ENCODE measurements at regions not wholly inside any gene's neighbourhood (a gene's known extent, or its start where the extent isn't known, plus 50 kb on each side); places are given as distances from the start of the nearest gene placed in this dataset.
A peak's percentile ranks its signal among the peaks of the same experiment; 100 is the strongest.

DNA sequence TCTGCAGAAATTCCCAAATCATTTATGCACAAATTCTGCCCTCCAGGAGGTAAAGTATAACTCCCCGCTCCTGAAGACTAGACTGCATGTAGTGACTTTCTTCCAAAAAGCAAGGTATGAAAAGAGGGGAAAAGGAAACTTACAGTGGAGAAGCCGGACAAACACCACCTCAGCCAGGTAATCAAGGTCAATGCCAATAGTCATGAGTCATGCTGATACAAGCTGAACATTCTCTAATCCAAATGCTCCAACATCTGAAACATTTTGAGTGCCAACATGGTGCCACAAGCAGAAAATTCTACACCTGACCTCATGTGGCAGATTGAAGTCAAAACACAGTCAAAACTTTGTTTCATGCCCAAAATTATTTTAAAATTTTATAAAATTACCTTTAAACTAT is 165.6 kb downstream of the FOXA2 start:
- DNase-seq (ENCODE audit: low spot score) (peak; percentile 43), ATAC-seq (no peak), FAIRE-seq (no peak)
- CTCF ChIA-PET (ENCODE audit: low intra/inter-chr PET ratio, low total read pairs), result no interaction called here
- TF ChIP-seq ZMYM2 (CRISPR knock-in tag; IDR thresholded peaks at IDR 0.05) (no peak), SP5 (CRISPR knock-in tag; IDR thresholded peaks at IDR 0.05; ENCODE audit: borderline replicate concordance, low read depth) (no peak), FOSL2 (CRISPR knock-in tag; IDR thresholded peaks at IDR 0.05) (peak; percentile 87), NFE2L2 (IDR thresholded peaks at IDR 0.05; ENCODE audit: low read length) (peak; percentile 59), JUNB (CRISPR knock-in tag; IDR thresholded peaks at IDR 0.05; ENCODE audit: borderline replicate concordance) (0 out of 2 replicates have a peak, but pooled peaks have one; percentile 16)
- TF ChIP-seq, protein P1, sequence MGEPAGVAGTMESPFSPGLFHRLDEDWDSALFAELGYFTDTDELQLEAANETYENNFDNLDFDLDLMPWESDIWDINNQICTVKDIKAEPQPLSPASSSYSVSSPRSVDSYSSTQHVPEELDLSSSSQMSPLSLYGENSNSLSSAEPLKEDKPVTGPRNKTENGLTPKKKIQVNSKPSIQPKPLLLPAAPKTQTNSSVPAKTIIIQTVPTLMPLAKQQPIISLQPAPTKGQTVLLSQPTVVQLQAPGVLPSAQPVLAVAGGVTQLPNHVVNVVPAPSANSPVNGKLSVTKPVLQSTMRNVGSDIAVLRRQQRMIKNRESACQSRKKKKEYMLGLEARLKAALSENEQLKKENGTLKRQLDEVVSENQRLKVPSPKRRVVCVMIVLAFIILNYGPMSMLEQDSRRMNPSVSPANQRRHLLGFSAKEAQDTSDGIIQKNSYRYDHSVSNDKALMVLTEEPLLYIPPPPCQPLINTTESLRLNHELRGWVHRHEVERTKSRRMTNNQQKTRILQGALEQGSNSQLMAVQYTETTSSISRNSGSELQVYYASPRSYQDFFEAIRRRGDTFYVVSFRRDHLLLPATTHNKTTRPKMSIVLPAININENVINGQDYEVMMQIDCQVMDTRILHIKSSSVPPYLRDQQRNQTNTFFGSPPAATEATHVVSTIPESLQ (CRISPR knock-in tag; conservative IDR thresholded peaks at IDR 0.05), result no peak
- TF ChIP-seq, protein P2, sequence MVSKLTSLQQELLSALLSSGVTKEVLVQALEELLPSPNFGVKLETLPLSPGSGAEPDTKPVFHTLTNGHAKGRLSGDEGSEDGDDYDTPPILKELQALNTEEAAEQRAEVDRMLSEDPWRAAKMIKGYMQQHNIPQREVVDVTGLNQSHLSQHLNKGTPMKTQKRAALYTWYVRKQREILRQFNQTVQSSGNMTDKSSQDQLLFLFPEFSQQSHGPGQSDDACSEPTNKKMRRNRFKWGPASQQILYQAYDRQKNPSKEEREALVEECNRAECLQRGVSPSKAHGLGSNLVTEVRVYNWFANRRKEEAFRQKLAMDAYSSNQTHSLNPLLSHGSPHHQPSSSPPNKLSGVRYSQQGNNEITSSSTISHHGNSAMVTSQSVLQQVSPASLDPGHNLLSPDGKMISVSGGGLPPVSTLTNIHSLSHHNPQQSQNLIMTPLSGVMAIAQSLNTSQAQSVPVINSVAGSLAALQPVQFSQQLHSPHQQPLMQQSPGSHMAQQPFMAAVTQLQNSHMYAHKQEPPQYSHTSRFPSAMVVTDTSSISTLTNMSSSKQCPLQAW (CRISPR knock-in tag; IDR thresholded peaks at IDR 0.05), result no peak
- in situ Hi-C loops (cut with HindIII; ENCODE audit: extremely low pct_ligation_motif_present, low pct_unique_long_range_greater_than_20kb), result no loop called here
- Histone ChIP-seq H3K9me3 (ENCODE audit: low read length) (no peaks in the 10 kb centered on the region), H3K4me3 (replicated peaks in 1 of 3; ENCODE audit: insufficient read depth in 1 of 3, low read depth in 2 of 3, low read length in 3 of 3) (no peak overlapping the region), H3K79me2 (ENCODE audit: insufficient read depth, low read length) (no peaks in the 10 kb centered on the region), H3K4me2 (ENCODE audit: low read depth, low read length) (no peak overlapping the region), H3K27me3 (ENCODE audit: control insufficient read depth in 1 of 2, insufficient read depth in 2 of 2, low read length in 2 of 2) (no peaks in the 10 kb centered on the region), H3K27ac (ENCODE audit: extremely low read length, insufficient read depth, low read length) (no peak overlapping the region), H3K36me3 (replicated peaks in 1 of 2; ENCODE audit: control insufficient read depth in 1 of 2, insufficient read depth in 2 of 2, low read length in 2 of 2) (no peaks in the 10 kb centered on the region), H2AFZ (ENCODE audit: low read length) (no peak overlapping the region), H4K20me1 (ENCODE audit: insufficient read depth, low read length) (no peaks in the 10 kb centered on the region), H3K4me1 (ENCODE audit: insufficient read depth, low read length) (peaks cover 31% of the 10 kb centered on the region), H3K9ac (ENCODE audit: insufficient read depth, low read depth, low read length) (no peak overlapping the region)
- POLR2A ChIA-PET, result interaction anchor here (1.3 kb wide), 1 partner anchor 11 kb away, joined by 4 read pairs; no protein-coding TSS in a partner anchor
- BruUV-seq (replicated peaks), result no TSS peak
- intact Hi-C loops (cut with micrococcal nuclease; ENCODE audit: unreplicated experiment), result loop anchor here (10.0 kb wide), 1 partner anchor 936 kb away; the partner anchor contains the start of gene NXT1
- WGBS (ENCODE audit: low lambda C conversion rate), result 96% methylated on average over 2 of the region's 2 CpGs

Measured in HepG2 (cell line).